A549 (cell line): ENCODE measurements at regions not wholly inside any gene's neighbourhood (a gene's known extent, or its start where the extent isn't known, plus 50 kb on each side); places are given as distances from the start of the nearest gene placed in this dataset.

Experiments used
- ATAC-seq, 2 experiments: fragments of 200-7000 bp in 1 of 2; fragments of >200 bp in 1 of 2; cut with Nextera tagmentation in 1 of 2; cut with Tn5 transposase in 1 of 2; 3 replicates each; pipeline versions ENCODE4 v1.8.0 to v1.9.1; 2018 to 2020; ENCODE audit warnings: mild to moderate bottlenecking in 1 of 2, moderate library complexity in 1 of 2
- CTCF ChIA-PET: fragments of 300-600 bp; sonication (Branson Sonifier 250); formaldehyde crosslinking; extraction: SDS; loops from one replicate; lab custom pipeline; 2021; ENCODE audit warnings: antibody characterized with exemption, inconsistent platforms; lab: Yijun Ruan, JAX
- POLR2A ChIA-PET: fragments of 350-600 bp; formaldehyde crosslinking; extraction: SDS; loops from one replicate; lab custom pipeline; 2021; ENCODE audit warnings: antibody characterized with exemption, inconsistent platforms; lab: Yijun Ruan, JAX
- DNase-seq, 2 experiments: peaks; one replicate each; pipeline versions ENCODE4 v3.0.0 to v3.0.0-alpha.2; 2011 to 2016; ENCODE audit warnings: low read depth in 1 of 2, low spot score in 1 of 2
- FAIRE-seq: peaks from 2 replicates; lab custom pipeline; 2011; peaks lifted over from hg19 to GRCh38; lab: Jason Lieb, UNC
- H3K27ac ChIP-seq, 2 experiments: fragments of >200 bp; sonication (Bioruptor Twin); formaldehyde crosslinking; 3 replicates each; pipeline ENCODE4 v1.5.1; 2016 to 2017
- H3K4me1 ChIP-seq: fragments of >200 bp; sonication (Bioruptor Twin); formaldehyde crosslinking; 3 replicates; pipeline ENCODE4 v1.6.1; 2016
- H3K4me2 ChIP-seq: fragments of >200 bp; sonication (Bioruptor Twin); formaldehyde crosslinking; 3 replicates; pipeline ENCODE4 v1.6.1; 2016
- H3K4me3 ChIP-seq: fragments of >200 bp; sonication (Bioruptor Twin); formaldehyde crosslinking; 3 replicates; pipeline ENCODE4 v1.5.1; 2016
- H3K9me3 ChIP-seq: fragments of >200 bp; sonication (Bioruptor Twin); formaldehyde crosslinking; 3 replicates; pipeline ENCODE4 v1.6.1; 2016
- BHLHE40 ChIP-seq: IDR thresholded peaks from 2 replicates; pipeline ENCODE4 v1.6.1; 2012; ENCODE audit warnings: low read depth, low read length, inconsistent platforms
- CBX8 ChIP-seq: fragments of 200-600 bp; sonication (generic); IDR thresholded peaks from 2 replicates; pipeline ENCODE4 v1.6.1; 2016
- CEBPB ChIP-seq, 2 experiments: fragments of >200 bp in 1 of 2; sonication (Bioruptor Twin) in 1 of 2; formaldehyde crosslinking in 1 of 2; IDR thresholded peaks; 2 replicates each; pipeline ENCODE4 v1.6.1; 2012 to 2016
- EHF ChIP-seq: fragments of 250-450 bp; sonication (Bioruptor Pico); IDR thresholded peaks from 2 replicates; pipeline ENCODE4 v1.5.0; 2020; ENCODE audit warnings: mild to moderate bottlenecking
- EHMT2 ChIP-seq: fragments of 200-600 bp; sonication (generic); IDR thresholded peaks from 2 replicates; pipeline ENCODE4 v1.6.1; 2016; ENCODE audit warnings: antibody characterized with exemption, low read depth, mild to moderate bottlenecking, moderate library complexity
- ELK1 ChIP-seq: fragments of 150-350 bp; IDR thresholded peaks from 2 replicates; pipeline ENCODE4 v1.6.1; 2014; ENCODE audit warnings: low read depth, mild to moderate bottlenecking, low read length
- FOSB ChIP-seq: fragments of 250-450 bp; sonication (Bioruptor Pico); IDR thresholded peaks from 2 replicates; pipeline ENCODE4 v1.5.0; 2020; ENCODE audit warnings: mild to moderate bottlenecking, moderate library complexity
- FOXS1 ChIP-seq: fragments of 250-450 bp; sonication (Bioruptor Pico); IDR thresholded peaks from 2 replicates; pipeline ENCODE4 v1.5.0; 2020; ENCODE audit warnings: mild to moderate bottlenecking, moderate library complexity
- HES2 ChIP-seq: fragments of >200 bp; sonication (Bioruptor Twin); formaldehyde crosslinking; IDR thresholded peaks from 2 replicates; pipeline ENCODE4 v1.6.1; 2016
- HOXA7 ChIP-seq: fragments of 250-450 bp; sonication (Bioruptor Pico); IDR thresholded peaks from 2 replicates; pipeline ENCODE4 v1.5.0; 2020; ENCODE audit warnings: mild to moderate bottlenecking, moderate library complexity
- JUNB ChIP-seq: fragments of >200 bp; sonication (Bioruptor Twin); formaldehyde crosslinking; IDR thresholded peaks from 2 replicates; pipeline ENCODE4 v1.6.1; 2016
- KDM5A ChIP-seq: fragments of 200-600 bp; sonication (generic); IDR thresholded peaks from 2 replicates; pipeline ENCODE4 v1.6.1; 2016; ENCODE audit warnings: antibody characterized with exemption, mild to moderate bottlenecking
- MAZ ChIP-seq: fragments of 150-350 bp; IDR thresholded peaks from 2 replicates; pipeline ENCODE4 v1.6.1; 2014; ENCODE audit warnings: antibody characterized with exemption, low read depth, low read length, borderline replicate concordance
- MYC ChIP-seq: IDR thresholded peaks from 2 replicates; pipeline ENCODE4 v1.6.1; 2012; ENCODE audit warnings: mild to moderate bottlenecking, inconsistent platforms, low read length, improper control_type of control experiment, borderline replicate concordance
- NFE2L2 ChIP-seq: fragments of 150-350 bp; conservative IDR thresholded peaks from 2 replicates; pipeline ENCODE4 v1.6.1; 2014; ENCODE audit warnings: low read length
- NPAS2 ChIP-seq: fragments of 250-450 bp; sonication (Bioruptor Pico); IDR thresholded peaks from 2 replicates; pipeline ENCODE4 v1.8.0; 2022; ENCODE audit warnings: mild to moderate bottlenecking, moderate library complexity, borderline replicate concordance
- PHF8 ChIP-seq: fragments of 200-600 bp; sonication (generic); IDR thresholded peaks from 2 replicates; pipeline ENCODE4 v1.6.1; 2016; ENCODE audit warnings: low read depth, mild to moderate bottlenecking, antibody characterized with exemption, moderate library complexity, borderline replicate concordance
- POLR2A ChIP-seq: IDR thresholded peaks from 2 replicates; pipeline ENCODE4 v1.6.1; 2012; ENCODE audit warnings: mild to moderate bottlenecking, low read length
- POLR2AphosphoS2 ChIP-seq: conservative IDR thresholded peaks from 2 replicates; pipeline ENCODE4 v1.6.1; 2012; ENCODE audit warnings: low read length, improper control_type of control experiment, inconsistent platforms
- RARB ChIP-seq: fragments of 250-450 bp; sonication (Bioruptor Pico); IDR thresholded peaks from 2 replicates; pipeline ENCODE4 v1.8.0; 2021; ENCODE audit warnings: mild to moderate bottlenecking, moderate library complexity
- RNF2 ChIP-seq: fragments of 200-600 bp; sonication (generic); IDR thresholded peaks from 2 replicates; pipeline ENCODE4 v1.6.1; 2016; ENCODE audit warnings: low read depth, mild to moderate bottlenecking, antibody characterized with exemption, moderate library complexity, borderline replicate concordance
- SMC3 ChIP-seq: fragments of >200 bp; sonication (Bioruptor Twin); formaldehyde crosslinking; IDR thresholded peaks from 3 replicates; pipeline ENCODE4 v1.6.1; 2018; ENCODE audit warnings: inconsistent platforms
- SREBF2 ChIP-seq: fragments of 450-650 bp; IDR thresholded peaks from 2 replicates; pipeline ENCODE4 v1.6.1; 2014; ENCODE audit warnings: mild to moderate bottlenecking, moderate library complexity
- TFCP2L1 ChIP-seq: fragments of 250-450 bp; sonication (Bioruptor Pico); IDR thresholded peaks from 2 replicates; pipeline ENCODE4 v1.5.0; 2021; ENCODE audit warnings: mild to moderate bottlenecking
- ZC3H11A ChIP-seq: fragments of 450-650 bp; IDR thresholded peaks from 2 replicates; pipeline ENCODE4 v1.6.1; 2014; ENCODE audit warnings: antibody characterized with exemption, mild to moderate bottlenecking
- ZNF302 ChIP-seq: fragments of 250-450 bp; sonication (Bioruptor Pico); IDR thresholded peaks from 2 replicates; pipeline ENCODE4 v1.9.0; 2021; ENCODE audit warnings: inconsistent platforms, mild to moderate bottlenecking, moderate library complexity
- ZSCAN20 ChIP-seq: fragments of 250-450 bp; sonication (Bioruptor Pico); IDR thresholded peaks from 2 replicates; pipeline ENCODE4 v1.8.0; 2022; ENCODE audit warnings: mild to moderate bottlenecking, moderate library complexity
- WGBS: methylation state at CpG from one replicate; pipeline ENCODE4 v1.1.6; 2017; ENCODE audit errors: missing lambda C conversion rate; 5-methylcytosine and 5-hydroxymethylcytosine counted together
- TF ChIP-seq, protein P1 (sequence below): fragments of 450-650 bp; IDR thresholded peaks from 2 replicates; pipeline ENCODE4 v1.6.1; 2014; ENCODE audit warnings: antibody characterized with exemption

GRCh38 chr5:98200726-98201541 is 572.5 kb upstream of the RGMB start:
- Histone ChIP-seq H3K9me3 (no peaks in the 10 kb centered on the region), H3K4me3 (no peak overlapping the region), H3K4me1 (no peaks in the 10 kb centered on the region), H3K27ac (no peak overlapping the region), H3K4me2 (no peak overlapping the region)
- ATAC-seq (no peak), FAIRE-seq (no peak), DNase-seq (no peak)
- ChIA-PET CTCF (no interaction called here), POLR2A (no interaction called here)
- 30% methylated on average over 9 of the region's 9 CpGs for WGBS
- TF ChIP-seq EHF = no peak
- TF ChIP-seq MYC = no peak
- no peak for TF ChIP-seq BHLHE40
- TF ChIP-seq ZNF302 (CRISPR knock-in tag) = no peak
- no peak for TF ChIP-seq HES2
- TF ChIP-seq NFE2L2 = no peak
- no peak for TF ChIP-seq MAZ
- no peak for TF ChIP-seq KDM5A
- TF ChIP-seq POLR2A = no peak
- no peak for TF ChIP-seq ZC3H11A
- TF ChIP-seq, protein P1, sequence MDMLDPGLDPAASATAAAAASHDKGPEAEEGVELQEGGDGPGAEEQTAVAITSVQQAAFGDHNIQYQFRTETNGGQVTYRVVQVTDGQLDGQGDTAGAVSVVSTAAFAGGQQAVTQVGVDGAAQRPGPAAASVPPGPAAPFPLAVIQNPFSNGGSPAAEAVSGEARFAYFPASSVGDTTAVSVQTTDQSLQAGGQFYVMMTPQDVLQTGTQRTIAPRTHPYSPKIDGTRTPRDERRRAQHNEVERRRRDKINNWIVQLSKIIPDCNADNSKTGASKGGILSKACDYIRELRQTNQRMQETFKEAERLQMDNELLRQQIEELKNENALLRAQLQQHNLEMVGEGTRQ = no peak
- TF ChIP-seq RNF2 = no peak
- no peak for TF ChIP-seq SMC3
- TF ChIP-seq CBX8 = no peak
- TF ChIP-seq FOSB (CRISPR knock-in tag) = no peak
- no peak for TF ChIP-seq CEBPB (IDR thresholded peaks at IDR 0.05)

GRCh38 chr5:98204798-98205197 is 568.7 kb upstream of the RGMB start:
- H3K4me1 ChIP-seq = no peaks in the 10 kb centered on the region
- ChIA-PET POLR2A (no interaction called here), CTCF (no interaction called here)
- DNase-seq = no peak
- no peak for ATAC-seq
- H3K27ac ChIP-seq = no peak overlapping the region
- H3K4me3 ChIP-seq = no peak overlapping the region
- H3K4me2 ChIP-seq = no peak overlapping the region
- TF ChIP-seq JUNB (no peak), TFCP2L1 (no peak), POLR2AphosphoS2 (no peak), NPAS2 (CRISPR knock-in tag) (no peak), RARB (no peak), HOXA7 (CRISPR knock-in tag) (no peak), PHF8 (no peak), EHMT2 (no peak), FOXS1 (CRISPR knock-in tag) (no peak), ELK1 (no peak), SREBF2 (no peak), ZSCAN20 (CRISPR knock-in tag) (no peak), EHF (no peak)
- TF ChIP-seq, all 56 proteins: peak for 0
- WGBS = 91% methylated on average over 1 of the region's 1 CpG
- no peak for FAIRE-seq
- no peaks in the 10 kb centered on the region for H3K9me3 ChIP-seq
